Neuron (in vitro differentiated cells): ENCODE measurements at regions not wholly inside any gene's neighbourhood (a gene's known extent, or its start where the extent isn't known, plus 50 kb on each side); places are given as distances from the start of the nearest gene placed in this dataset.

Experiments
- H2AFZ ChIP-seq: one replicate; pipeline ENCODE4 v1.6.1; 2013; ENCODE audit warnings: low read depth, mild to moderate bottlenecking, inconsistent platforms, low read length, moderate library complexity
- H3K27me3 ChIP-seq: one replicate; pipeline ENCODE4 v1.6.1; 2013; ENCODE audit warnings: low read length; ENCODE audit not compliant: insufficient read depth
- H3K36me3 ChIP-seq: one replicate; pipeline ENCODE4 v1.6.1; 2013; ENCODE audit warnings: low read length; ENCODE audit not compliant: insufficient read depth
- H3K4me1 ChIP-seq: one replicate; pipeline ENCODE4 v1.6.1; 2013; ENCODE audit warnings: low read length; ENCODE audit not compliant: insufficient read depth
- H3K4me3 ChIP-seq: 2 replicates; pipeline ENCODE4 v1.5.1; 2013; ENCODE audit warnings: mild to moderate bottlenecking, low read length, moderate library complexity
- H3K9me3 ChIP-seq: one replicate; pipeline ENCODE4 v1.6.1; 2013; ENCODE audit warnings: low read length

DNA sequence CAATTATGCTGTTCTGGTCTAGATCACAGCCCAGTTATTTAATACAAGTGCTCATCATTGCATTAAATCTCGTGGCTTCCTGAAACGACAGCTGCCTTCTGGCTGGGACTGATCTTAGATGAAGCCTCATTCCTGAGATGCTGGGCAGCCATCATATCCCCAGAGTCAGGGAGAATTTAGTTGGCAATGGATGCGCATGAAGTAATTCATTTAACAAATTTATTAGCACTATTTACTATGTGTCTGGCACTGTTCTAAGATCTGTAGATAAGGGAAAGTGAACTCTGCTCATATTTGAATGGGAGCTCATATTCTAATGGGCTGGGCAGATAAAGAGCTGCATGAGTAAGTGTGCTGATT, 244.7 kb downstream of the KCNS3 start:
- Histone ChIP-seq H3K9me3 (no peaks in the 10 kb centered on the region), H3K27me3 (no peaks in the 10 kb centered on the region), H2AFZ (no peak overlapping the region), H3K4me1 (no peaks in the 10 kb centered on the region), H3K36me3 (no peaks in the 10 kb centered on the region), H3K4me3 (no peak overlapping the region)

DNA sequence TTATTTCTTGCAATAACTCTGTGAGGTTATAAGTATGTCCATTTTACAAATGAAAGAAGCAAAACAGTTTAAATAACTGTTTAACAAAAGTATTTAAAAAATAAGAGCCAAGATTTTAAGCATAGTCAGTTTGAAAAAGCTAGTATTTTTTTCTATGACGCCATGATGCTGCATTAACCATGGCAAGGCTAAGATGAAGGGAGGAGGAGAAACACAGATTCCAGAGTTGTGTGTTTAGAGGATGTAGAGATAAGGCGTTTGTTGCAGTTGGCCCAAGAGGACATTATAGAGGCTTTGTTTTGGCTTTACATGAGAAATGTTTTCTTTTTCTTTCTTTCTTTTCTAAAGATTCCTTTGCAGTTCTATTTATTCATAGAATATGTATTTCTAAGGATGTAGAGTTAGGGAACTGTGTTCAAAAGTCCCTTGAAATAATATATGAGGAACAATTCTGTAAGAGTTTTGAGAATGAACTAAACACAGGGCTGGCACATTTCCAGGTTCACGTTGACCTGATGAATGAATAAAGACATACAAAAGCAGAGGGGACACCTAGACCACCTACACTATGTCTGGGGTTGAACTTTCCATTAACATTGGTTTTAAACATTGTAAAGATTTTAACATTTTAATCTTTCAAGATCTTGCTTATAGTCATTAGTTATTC, 244.2 kb downstream of the KCNS3 start:
- H3K4me1 ChIP-seq: no peaks in the 10 kb centered on the region
- H3K9me3 ChIP-seq: no peaks in the 10 kb centered on the region
- no peaks in the 10 kb centered on the region for H3K27me3 ChIP-seq
- no peak overlapping the region for H2AFZ ChIP-seq
- H3K36me3 ChIP-seq: no peaks in the 10 kb centered on the region
- no peak overlapping the region for H3K4me3 ChIP-seq

DNA sequence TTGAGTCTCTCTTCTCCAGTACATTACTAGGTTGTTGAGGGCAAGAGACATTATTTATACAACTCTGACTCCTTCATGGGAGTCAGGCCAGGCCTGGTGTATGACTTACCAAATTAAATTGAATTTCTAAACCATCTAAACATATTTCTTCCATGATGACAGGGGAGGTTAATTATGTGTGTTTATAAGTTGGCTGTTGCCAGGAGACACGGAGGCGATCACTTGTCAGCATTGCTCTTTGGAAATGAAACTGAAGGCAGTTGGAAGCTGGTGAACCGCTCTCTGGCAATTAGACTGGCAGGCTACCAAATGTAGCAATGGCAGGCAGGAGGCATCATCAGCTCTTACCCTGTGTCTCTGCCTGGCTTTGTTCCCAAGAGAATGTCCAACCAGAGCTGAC, 241.4 kb downstream of the KCNS3 start:
- H3K9me3 ChIP-seq: no peaks in the 10 kb centered on the region
- no peak overlapping the region for H3K4me3 ChIP-seq
- no peaks in the 10 kb centered on the region for H3K27me3 ChIP-seq
- H3K4me1 ChIP-seq: no peaks in the 10 kb centered on the region
- H3K36me3 ChIP-seq: no peaks in the 10 kb centered on the region
- no peak overlapping the region for H2AFZ ChIP-seq

DNA sequence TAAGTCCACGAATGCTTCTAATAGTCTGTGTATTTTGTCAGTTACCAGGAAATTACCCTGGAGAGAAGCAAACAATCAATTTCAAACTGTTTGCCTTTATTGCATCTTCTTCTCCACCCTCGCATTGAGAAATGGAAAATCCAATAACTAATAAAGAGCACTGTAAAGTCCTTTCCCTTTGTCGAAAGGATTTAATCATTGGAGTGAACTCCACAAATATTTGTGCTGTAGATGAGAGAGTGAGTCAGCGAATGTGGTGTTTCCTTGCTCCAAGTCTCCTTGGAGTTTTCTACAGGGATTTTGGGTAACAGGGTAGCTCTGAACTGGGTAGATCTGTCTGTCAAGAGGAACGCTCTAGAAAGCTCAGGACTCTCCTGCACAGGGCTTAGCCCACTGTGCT, 240.2 kb downstream of the KCNS3 start:
- H3K36me3 ChIP-seq: no peaks in the 10 kb centered on the region
- H2AFZ ChIP-seq: no peak overlapping the region
- no peaks in the 10 kb centered on the region for H3K9me3 ChIP-seq
- H3K4me3 ChIP-seq: no peak overlapping the region
- H3K27me3 ChIP-seq: no peaks in the 10 kb centered on the region
- no peaks in the 10 kb centered on the region for H3K4me1 ChIP-seq

DNA sequence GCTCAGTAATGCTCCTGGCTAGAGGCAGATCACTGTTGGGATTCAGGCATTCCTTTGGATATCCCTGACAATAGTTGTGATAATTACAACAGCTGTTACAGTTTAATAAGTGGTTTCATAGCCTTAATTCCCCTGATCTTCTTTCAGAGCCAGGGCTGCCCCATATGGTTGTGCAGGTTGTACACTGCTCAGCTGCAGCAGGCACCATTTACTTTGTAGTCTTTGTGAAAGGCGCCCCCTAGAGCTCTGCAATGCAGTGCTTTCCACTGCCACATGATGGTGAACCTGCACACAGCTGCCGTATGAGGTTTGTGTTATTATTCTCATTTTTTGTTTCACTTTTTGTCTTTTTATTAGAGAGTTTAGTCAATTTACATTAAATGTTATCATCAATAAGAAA, 239.1 kb downstream of the KCNS3 start:
- Histone ChIP-seq H3K4me3 (no peak overlapping the region), H3K27me3 (no peaks in the 10 kb centered on the region), H3K4me1 (no peaks in the 10 kb centered on the region), H2AFZ (no peak overlapping the region), H3K36me3 (no peaks in the 10 kb centered on the region), H3K9me3 (no peaks in the 10 kb centered on the region)

DNA sequence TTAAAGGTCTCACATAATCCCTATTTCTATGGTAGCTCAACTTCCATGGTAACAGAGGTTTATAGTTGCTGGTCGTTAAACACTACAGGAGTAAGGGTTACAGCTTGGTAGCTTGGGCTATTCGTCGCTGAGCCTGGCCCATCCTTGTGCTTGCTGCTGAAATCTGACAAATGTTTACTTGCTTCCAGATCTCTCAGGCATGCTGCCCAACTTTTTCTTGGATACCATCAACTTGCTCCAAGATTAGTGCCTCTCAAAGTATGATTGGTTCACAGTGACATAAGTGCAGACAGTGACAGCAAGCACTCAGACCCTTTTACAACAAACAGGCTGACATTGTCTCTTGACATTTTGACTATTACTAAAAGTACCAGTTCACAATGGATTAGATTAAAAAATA, 231.8 kb downstream of the KCNS3 start:
- Histone ChIP-seq H3K27me3 (no peaks in the 10 kb centered on the region), H3K36me3 (no peaks in the 10 kb centered on the region), H3K4me1 (no peaks in the 10 kb centered on the region), H3K4me3 (no peak overlapping the region), H2AFZ (no peak overlapping the region), H3K9me3 (no peaks in the 10 kb centered on the region)

DNA sequence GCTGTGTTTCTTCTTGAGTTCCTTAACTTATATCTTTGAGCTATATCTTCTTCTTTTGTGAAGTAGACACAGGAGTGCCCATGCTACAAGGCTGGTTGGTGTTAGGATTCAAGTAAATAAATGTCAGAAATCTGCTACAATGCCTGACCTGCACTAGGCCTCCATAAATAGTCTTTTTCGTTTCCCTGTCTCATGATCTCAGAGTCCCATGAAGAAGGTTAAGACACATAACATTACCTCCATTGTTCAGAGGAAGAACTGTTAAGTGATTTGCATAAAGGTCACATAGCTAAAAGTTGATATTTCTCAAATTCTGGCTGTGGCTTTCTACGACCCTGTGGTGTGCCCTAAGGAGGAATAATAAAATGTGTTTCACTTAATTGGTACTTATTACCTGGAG, 228.4 kb downstream of the KCNS3 start:
- no peaks in the 10 kb centered on the region for H3K27me3 ChIP-seq
- no peaks in the 10 kb centered on the region for H3K4me1 ChIP-seq
- no peak overlapping the region for H3K4me3 ChIP-seq
- H2AFZ ChIP-seq: no peak overlapping the region
- no peaks in the 10 kb centered on the region for H3K36me3 ChIP-seq
- no peaks in the 10 kb centered on the region for H3K9me3 ChIP-seq

DNA sequence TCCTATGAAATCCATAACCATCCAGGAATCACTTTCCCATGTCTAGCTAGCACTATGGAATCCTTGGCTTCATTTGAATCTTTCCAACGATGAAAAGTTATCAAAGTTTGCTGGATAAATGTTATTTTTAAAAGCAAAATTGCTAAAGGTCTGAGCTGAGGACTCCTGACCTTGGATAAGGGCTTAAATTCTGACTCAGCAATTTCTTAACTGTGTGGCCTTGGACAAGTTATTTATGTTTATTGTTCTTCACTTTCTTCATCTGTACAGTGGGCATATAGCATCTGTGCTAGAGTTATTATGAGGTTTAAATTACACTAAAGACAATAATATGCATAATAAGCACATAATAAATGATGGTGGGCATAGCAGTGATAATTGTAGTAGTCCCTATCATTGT, 227.5 kb downstream of the KCNS3 start:
- H2AFZ ChIP-seq: no peak overlapping the region
- H3K36me3 ChIP-seq: no peaks in the 10 kb centered on the region
- H3K4me3 ChIP-seq: no peak overlapping the region
- no peaks in the 10 kb centered on the region for H3K9me3 ChIP-seq
- H3K27me3 ChIP-seq: no peaks in the 10 kb centered on the region
- no peaks in the 10 kb centered on the region for H3K4me1 ChIP-seq

DNA sequence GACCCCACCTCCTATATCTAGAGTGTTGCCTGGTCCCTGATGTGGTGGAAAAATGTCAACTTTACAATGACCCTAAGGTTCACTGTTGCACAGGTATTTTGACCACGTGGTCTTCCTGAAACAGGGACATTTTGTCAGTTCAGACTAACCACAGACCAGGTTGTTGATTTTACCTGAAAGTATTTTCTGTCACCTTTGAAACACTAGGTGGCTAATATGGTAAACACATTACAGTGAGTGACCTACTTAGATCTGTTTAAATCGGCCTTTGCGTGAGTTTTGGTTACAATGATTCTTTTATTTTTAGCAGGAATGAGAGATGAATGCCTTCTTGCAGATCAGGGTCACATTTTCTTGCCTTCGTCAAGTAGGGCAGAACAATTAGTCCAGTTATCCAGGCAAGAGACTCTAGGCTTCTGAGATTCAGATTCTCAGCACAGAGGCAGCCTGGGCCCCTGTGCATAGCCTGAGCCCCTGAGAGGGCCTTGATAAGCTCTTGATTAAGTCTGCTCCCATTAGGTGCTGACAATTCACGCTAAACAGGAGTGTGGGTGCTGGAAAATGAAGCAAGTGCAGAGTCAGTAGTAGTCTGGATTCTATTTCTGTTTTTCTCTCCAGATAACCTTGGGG, 226.2 kb downstream of the KCNS3 start:
- Histone ChIP-seq H3K4me1 (no peaks in the 10 kb centered on the region), H3K27me3 (no peaks in the 10 kb centered on the region), H3K4me3 (no peak overlapping the region), H2AFZ (no peak overlapping the region), H3K9me3 (no peaks in the 10 kb centered on the region), H3K36me3 (no peaks in the 10 kb centered on the region)

DNA sequence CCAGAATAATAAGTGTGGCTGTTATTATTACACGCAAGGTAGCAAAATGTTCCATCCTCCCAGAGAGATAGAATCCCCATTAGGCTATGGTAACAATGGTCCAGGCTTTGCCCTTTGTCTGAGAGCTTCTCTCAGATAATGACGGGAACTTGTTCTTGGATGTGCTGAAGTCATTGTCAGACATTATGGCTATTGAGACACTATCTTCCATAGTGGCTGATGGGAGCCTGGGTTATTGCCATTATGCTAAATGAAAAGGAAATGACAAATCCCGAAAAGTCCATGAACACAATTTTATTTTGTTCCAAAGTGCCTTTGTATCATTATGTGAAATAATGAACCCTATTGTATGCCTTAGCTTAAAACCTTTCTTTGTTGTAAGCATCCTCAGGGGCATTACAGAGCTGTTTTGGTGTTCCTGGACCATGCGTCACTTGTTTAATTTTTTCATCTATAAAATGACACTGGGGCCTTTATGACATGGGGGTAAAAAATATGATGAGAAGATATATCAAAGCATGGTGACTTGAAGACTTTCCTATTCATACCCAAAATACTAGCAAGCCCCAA, 218.5 kb downstream of the KCNS3 start:
- Histone ChIP-seq H3K27me3 (no peaks in the 10 kb centered on the region), H3K36me3 (no peaks in the 10 kb centered on the region), H3K4me3 (no peak overlapping the region), H3K9me3 (no peaks in the 10 kb centered on the region), H2AFZ (no peak overlapping the region), H3K4me1 (no peaks in the 10 kb centered on the region)

DNA sequence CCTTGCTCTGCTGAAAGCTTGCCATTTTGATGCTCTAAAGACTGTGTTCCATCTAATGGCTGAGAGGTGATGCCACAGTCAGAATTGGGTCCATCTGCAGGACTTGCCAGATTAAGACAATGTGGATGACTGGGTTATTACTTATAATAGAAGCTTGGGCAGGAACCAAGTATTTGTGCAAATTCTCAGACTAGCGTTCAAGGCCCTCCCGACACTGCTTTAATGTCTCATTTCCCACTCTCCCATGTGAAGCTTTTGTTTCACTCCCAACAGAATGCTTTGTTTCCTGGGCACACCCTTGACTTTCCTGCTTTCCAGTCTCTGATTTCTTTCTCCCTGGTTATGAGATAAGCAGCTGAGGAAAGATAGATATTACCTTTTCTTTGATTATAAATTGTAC, 215.8 kb downstream of the KCNS3 start:
- Histone ChIP-seq H3K4me3 (no peak overlapping the region), H3K4me1 (no peaks in the 10 kb centered on the region), H3K36me3 (no peaks in the 10 kb centered on the region)

DNA sequence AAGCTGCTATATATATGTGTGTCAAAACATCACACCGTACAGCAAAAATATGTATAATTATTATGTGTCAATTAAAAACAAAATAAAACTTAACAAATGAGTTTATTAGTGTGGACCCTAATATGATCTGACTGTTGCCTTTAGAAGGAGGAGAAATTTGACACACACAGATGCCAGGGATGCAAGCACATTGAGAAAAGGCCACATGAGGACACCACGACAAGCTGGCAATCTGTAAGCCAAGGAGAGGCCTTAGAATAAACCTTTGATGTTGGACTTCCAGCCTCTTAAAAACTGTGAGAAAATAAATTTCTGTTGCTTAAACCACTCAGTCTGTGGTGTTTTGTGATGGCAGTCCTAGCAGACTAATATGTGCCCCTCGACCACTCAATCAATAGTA, 214.7 kb downstream of the KCNS3 start:
- no peaks in the 10 kb centered on the region for H3K27me3 ChIP-seq
- H3K9me3 ChIP-seq: no peaks in the 10 kb centered on the region
- H3K4me1 ChIP-seq: no peaks in the 10 kb centered on the region
- H3K4me3 ChIP-seq: no peak overlapping the region
- H2AFZ ChIP-seq: no peak overlapping the region
- no peaks in the 10 kb centered on the region for H3K36me3 ChIP-seq

More for the DNA sequence above, 215.8 kb downstream of the KCNS3 start:
- Histone ChIP-seq H3K27me3 (no peaks in the 10 kb centered on the region), H2AFZ (no peak overlapping the region), H3K9me3 (no peaks in the 10 kb centered on the region)

DNA sequence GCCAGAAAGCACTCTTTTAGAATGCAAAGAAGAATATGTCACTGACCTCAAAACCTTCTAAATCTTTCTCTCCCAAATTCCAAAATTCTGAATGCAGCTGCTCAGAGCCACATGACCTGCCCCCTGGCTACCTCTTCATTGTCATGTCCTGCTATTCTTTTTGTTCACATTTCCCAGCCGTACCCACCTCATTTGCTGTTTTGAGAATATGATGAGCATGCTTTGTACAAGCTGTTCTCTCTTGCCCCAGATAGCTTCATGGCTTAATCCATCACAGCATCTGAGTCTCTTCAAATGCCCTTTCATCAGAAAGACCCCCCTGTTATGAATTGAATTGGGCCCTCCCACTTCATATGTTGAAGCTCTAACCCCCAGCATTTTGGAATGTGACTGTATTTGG, 214.3 kb downstream of the KCNS3 start:
- no peaks in the 10 kb centered on the region for H3K4me1 ChIP-seq
- no peaks in the 10 kb centered on the region for H3K27me3 ChIP-seq

DNA sequence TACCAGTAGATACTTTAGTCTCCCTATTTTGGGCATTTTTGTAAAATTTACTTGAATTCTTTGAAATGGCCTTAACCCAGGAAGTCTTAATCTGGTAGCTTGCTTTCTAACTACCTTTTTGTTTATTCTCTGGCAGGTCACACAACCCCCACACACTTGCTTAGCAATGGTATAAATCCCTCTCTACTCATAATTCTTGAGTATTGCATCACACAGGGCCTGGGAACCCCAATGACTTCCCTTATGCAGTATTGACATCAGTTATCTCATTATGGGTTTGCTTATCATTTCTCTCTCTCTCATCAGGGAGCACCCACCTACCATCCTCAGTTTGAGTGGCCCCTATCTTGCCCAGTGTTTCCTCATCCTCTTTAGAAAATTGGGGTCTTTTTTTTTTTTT, 207.1 kb downstream of the KCNS3 start:
- no peak overlapping the region for H3K4me3 ChIP-seq
- no peaks in the 10 kb centered on the region for H3K4me1 ChIP-seq
- no peaks in the 10 kb centered on the region for H3K36me3 ChIP-seq
- no peaks in the 10 kb centered on the region for H3K27me3 ChIP-seq
- H3K9me3 ChIP-seq: no peaks in the 10 kb centered on the region
- no peak overlapping the region for H2AFZ ChIP-seq

More for the DNA sequence above, 214.3 kb downstream of the KCNS3 start:
- no peak overlapping the region for H3K4me3 ChIP-seq
- H3K9me3 ChIP-seq: no peaks in the 10 kb centered on the region
- no peak overlapping the region for H2AFZ ChIP-seq
- H3K36me3 ChIP-seq: no peaks in the 10 kb centered on the region
